ENCODE measurements at regions not wholly inside any gene's neighbourhood (a gene's known extent, or its start where the extent isn't known, plus 50 kb on each side); places are given as distances from the start of the nearest gene placed in this dataset.
"Not testable (repeated sequence)": the region's sequence is repeated elsewhere in the genome, so short reads cannot be mapped to it uniquely, and the experiment has no call there.

DNA sequence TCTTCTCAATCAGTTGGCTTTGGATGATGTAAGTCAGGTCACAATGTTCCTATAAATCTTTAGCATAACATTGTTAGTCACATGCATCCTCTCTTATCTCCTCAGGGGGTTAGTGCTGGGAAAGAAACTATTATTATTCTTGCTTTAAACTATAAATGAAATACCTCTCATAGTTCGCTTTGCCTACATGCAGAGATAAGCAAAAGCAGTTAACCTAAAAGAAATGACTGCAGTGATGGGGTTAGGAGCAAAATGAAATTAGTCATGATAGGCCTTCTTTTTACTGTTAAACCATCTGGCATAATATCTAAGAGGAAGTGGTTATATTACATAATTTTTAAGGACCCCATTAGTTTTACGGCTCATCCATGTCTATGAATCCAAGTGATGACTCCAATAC, 91.7 kb upstream of the IGSF10 start:
- peak; percentile 21 for DNase-seq

- DNase-seq = no peak
Observed at GRCh38 chr3:151550642-151551041, 89.8 kb upstream of the IGSF10 start.

GRCh38 chr3:151550025-151550618, 89.3 kb upstream of the IGSF10 start:
- no peak for DNase-seq

- DNase-seq = no peak
Observed at GRCh38 chr3:151548195-151548594, 87.3 kb upstream of the IGSF10 start.

- DNase-seq = no peak
Observed at GRCh38 chr3:151544164-151544548, 83.3 kb upstream of the IGSF10 start.

GRCh38 chr3:151541178-151541577, 80.3 kb upstream of the IGSF10 start:
- DNase-seq = no peak

DNA sequence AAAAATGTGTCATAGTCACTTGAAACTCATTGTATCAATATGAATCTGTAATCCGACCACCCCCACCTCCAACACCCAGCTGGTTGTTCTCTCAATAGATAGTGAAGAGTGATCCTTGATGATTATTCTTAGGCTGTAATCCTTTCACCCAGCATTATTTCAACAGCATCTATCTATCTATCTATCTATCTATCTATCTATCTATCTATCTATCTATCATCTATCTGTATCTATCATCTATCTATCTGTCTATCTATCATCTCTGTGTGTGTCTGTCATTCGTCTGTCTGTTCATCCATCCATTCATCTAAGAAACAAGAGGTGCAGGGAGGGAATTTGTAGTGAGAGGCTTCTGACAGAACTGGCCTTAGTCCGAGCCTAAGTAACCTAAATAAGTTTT, 78.7 kb upstream of the IGSF10 start:
- no peak for DNase-seq

- no peak for DNase-seq
Observed at GRCh38 chr3:151538456-151539393, 77.9 kb upstream of the IGSF10 start.

DNA sequence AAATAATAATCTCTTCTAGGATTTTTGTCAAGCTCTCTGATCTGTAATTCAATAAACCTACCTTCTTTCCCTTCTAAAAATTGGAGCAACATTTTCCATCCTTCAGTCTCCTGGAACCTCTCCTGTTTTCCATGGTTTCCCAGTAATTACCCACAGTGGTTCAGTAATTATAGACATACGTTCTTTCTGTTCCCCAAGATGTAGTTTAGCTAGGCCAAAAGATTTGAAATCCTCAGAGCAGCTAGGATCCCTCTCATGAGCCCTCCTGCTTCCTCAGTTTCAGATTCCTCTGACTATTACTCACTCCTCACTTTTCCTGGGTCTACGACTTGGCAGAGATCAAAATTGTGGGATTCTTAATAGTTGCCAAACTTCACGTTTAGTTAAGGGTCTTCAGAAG, 76.9 kb upstream of the IGSF10 start:
- DNase-seq = no peak

GRCh38 chr3:151526757-151527156, 65.9 kb upstream of the IGSF10 start:
- no peak for DNase-seq

- DNase-seq = no peak
Observed at GRCh38 chr3:151520105-151520504, 59.2 kb upstream of the IGSF10 start.

GRCh38 chr3:151511433-151511832, 50.6 kb upstream of the IGSF10 start:
- DNase-seq = not testable (repeated sequence)

All from OCI-M1 (cell line).